Right ventricle myocardium inferior (tissue), 1 donor: ENCODE measurements at regions not wholly inside any gene's neighbourhood (a gene's known extent, or its start where the extent isn't known, plus 50 kb on each side); places are given as distances from the start of the nearest gene placed in this dataset.
"Not testable (repeated sequence)": the region's sequence is repeated elsewhere in the genome, so short reads cannot be mapped to it uniquely, and the experiment has no call there.

Experiments
- ATAC-seq: fragments of 200-7000 bp; cut with Tn5 transposase; one replicate; pipeline ENCODE4 v1.9.1; 2020; ENCODE audit warnings: mild to moderate bottlenecking, moderate library complexity
- DNase-seq: peaks from one replicate; pipeline ENCODE4 v3.0.0; 2021; ENCODE audit errors: missing footprints
- intact Hi-C: fragments of 100-400 bp; cut with DNase I; formaldehyde crosslinking; loops from one replicate; pipeline ENCODE4 v1.11.0; 2022
- donor health status: DM: no; HTN: yes; CAD: no; lungs with severe emphysema.

GRCh38 chr1:191371626-191372025 is 786.6 kb upstream of the RGS18 start:
- intact Hi-C loops, result no loop called here
- ATAC-seq (no peak), DNase-seq (no peak)

DNA sequence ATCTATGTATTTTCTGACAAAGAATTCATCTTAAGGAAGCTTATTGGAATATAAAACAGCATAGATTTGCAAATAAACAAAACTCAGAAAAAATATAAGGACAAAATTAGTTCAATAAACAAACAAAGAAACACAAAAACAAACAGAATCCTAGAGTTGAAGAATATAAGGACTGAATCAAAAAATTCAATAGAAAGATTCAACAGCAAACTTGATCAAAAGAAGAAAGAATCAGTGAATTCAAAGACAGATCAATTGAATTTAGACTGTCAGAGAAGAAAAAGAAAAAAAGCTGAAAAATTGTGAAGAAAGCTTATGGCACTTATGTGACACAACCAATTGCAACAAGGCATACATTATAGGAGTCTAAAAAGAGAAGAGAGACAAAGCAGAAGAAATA is 770.0 kb upstream of the RGS18 start:
- DNase-seq (no peak), ATAC-seq (no peak)
- intact Hi-C loops, result no loop called here

DNA sequence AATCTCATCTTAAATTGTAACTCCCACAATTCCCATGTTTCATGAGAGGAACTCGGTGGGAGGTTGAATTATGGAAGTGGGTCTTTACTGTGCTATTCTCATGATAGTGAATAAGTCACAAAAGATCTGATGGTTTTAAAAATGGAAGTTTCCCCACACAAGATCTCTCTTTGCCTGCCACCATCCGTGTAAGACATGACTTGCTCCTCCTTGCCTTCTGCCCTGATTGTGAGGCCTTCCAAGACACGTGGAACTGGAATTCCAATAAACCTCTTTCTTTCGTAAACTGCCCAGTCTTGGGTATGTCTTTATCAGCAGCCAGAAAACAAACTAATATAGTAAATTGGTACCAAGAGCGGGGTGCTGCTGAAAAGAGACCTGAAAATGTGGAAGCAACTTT is 761.6 kb upstream of the RGS18 start:
- intact Hi-C loops, result no loop called here
- ATAC-seq (no peak), DNase-seq (no peak)

GRCh38 chr1:191398551-191398950 is 759.7 kb upstream of the RGS18 start:
- ATAC-seq (no peak), DNase-seq (no peak)
- intact Hi-C loops, result no loop called here

GRCh38 chr1:191405417-191405816 is 752.8 kb upstream of the RGS18 start:
- intact Hi-C loops, result no loop called here
- DNase-seq (no peak), ATAC-seq (no peak)

DNA sequence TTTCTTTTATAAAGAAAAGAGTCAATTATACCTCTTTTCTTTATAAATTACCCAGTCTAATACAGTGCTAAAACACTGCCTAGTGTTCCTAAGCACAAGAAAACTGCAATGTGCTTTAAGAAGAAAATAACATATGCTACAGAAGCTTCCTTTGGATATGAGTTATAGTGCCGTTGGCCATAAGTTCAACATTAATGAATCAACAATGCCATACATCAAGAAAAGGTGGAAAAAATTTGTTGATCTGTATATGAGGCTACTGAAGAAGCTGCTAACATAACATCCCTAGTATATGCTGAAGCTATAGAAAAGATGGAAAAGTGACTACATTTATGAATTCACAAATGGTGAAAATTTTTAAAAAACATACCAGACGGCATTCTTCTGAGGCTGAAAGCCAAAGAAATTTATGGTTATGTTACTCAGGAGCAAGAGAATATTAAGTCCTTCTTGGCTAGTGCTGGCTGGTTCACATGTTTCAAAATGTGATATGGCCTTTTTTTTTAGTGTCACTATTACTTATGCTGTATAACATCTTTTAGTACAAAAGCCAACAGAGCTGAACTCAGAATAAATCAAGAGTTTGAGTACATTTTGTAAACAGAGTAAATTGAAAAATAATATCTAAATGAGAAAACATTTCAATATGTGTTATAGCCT is 743.2 kb upstream of the RGS18 start:
- intact Hi-C loops, result no loop called here
- no peak for DNase-seq
- no peak for ATAC-seq

- no peak for DNase-seq
- ATAC-seq, result no peak
Measured at GRCh38 chr1:191419842-191420241, 738.4 kb upstream of the RGS18 start.

GRCh38 chr1:191427593-191427992 is 730.7 kb upstream of the RGS18 start:
- intact Hi-C loops, result no loop called here
- no peak for ATAC-seq
- no peak for DNase-seq

More at GRCh38 chr1:191419842-191420241, 738.4 kb upstream of the RGS18 start:
- intact Hi-C loops, result no loop called here

DNA sequence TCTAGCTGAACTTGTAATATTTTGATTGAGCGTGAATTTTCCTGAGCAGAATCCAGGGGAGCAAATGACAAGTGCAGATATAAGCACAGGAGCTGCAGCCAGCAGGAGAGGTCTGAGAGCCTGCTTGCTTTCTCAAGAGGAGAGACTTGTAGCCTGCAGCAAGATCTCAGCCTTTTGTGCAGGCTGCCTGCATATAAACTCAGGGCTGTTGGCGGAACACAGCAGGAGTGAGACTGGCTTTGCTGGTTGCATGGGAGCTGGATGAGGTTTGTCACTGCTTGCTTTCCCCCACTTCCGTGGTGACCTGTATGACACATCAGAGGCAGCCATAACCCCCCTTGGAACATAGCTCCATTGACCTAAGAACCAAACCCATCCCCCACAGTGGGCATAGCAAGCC is 725.4 kb upstream of the RGS18 start:
- intact Hi-C loops, result no loop called here
- DNase-seq, result no peak
- no peak for ATAC-seq

DNA sequence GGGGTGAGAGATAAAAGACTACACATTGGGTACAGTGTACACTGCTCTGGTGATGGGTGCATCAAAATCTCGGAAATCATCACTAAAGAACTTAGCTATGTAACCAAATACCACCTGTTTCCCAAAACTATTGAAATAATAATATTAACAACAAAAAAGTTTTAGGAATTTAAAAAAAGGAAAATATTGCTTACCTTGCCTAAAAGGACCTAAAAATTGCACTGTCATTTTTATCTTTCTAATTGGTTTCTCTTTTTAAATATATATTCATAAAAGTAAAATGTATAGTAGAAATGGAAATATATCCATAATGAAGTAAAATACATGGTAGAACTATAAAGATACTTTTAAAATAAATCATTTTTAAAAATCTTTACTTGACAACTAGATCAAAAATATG is 719.3 kb upstream of the RGS18 start:
- intact Hi-C loops, result no loop called here
- no peak for DNase-seq
- ATAC-seq, result no peak

- intact Hi-C loops, DNase-seq, ATAC-seq: not testable (repeated sequence)
Measured at GRCh38 chr1:191448279-191448678, 710.0 kb upstream of the RGS18 start.

DNA sequence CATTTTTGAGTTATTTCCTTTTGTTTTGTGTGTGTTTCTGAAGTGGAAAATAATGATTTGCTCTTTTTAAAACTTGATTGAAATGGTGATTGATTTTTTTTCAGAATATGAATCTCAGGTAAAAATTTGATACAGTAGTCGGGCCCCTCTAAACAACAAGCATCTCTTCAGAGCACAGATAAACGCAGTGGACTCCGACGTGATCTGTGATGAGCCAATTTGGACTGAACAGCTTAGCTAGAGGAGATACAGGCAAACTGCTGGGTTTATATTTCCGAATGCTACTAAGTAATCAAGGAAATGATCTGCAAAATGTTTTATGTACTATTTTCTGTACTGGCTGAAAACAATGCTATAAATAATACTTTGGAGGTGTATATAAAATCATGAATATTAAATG is 705.7 kb upstream of the RGS18 start:
- intact Hi-C loops, result no loop called here
- DNase-seq (no peak), ATAC-seq (no peak)

DNA sequence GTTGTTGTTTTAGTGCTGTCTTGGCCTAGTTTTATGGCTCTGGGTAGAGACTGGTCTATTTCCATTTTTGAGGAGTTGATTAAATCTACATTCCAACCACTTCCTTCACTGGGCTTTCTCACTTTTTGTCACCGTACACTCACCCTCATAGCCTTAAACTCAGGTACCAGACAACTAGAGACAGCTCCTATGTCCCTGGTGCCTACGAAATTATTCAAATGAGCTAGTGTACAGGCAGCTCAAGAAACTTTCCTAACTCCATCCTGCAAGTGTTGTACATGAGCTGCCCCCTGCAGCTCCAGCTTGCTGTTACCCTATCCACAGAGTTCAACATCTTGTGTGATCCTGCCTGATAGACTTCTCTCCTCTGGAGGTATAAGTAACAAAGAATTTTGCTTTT is 704.8 kb upstream of the RGS18 start:
- DNase-seq (no peak), ATAC-seq (no peak)
- intact Hi-C loops, result no loop called here

GRCh38 chr1:191457889-191458288 is 700.4 kb upstream of the RGS18 start:
- intact Hi-C loops, result no loop called here
- DNase-seq, result no peak
- ATAC-seq, result no peak

- DNase-seq (no peak), ATAC-seq (no peak)
Measured at GRCh38 chr1:191460234-191460633, 698.0 kb upstream of the RGS18 start.

GRCh38 chr1:191483988-191484387 is 674.3 kb upstream of the RGS18 start:
- ATAC-seq (no peak), DNase-seq (no peak)
- intact Hi-C loops, result no loop called here

More at GRCh38 chr1:191460234-191460633, 698.0 kb upstream of the RGS18 start:
- intact Hi-C loops, result no loop called here

GRCh38 chr1:191490303-191490702 is 668.0 kb upstream of the RGS18 start:
- DNase-seq (no peak), ATAC-seq (no peak)
- intact Hi-C loops, result no loop called here

- no peak for DNase-seq
- intact Hi-C loops, result no loop called here
- no peak for ATAC-seq
Measured at GRCh38 chr1:191495040-191495439, 663.2 kb upstream of the RGS18 start.

GRCh38 chr1:191498318-191498717 is 659.9 kb upstream of the RGS18 start:
- ATAC-seq, result no peak
- no peak for DNase-seq
- intact Hi-C loops, result no loop called here

- DNase-seq (no peak), ATAC-seq (no peak)
- intact Hi-C loops, result no loop called here
Measured at GRCh38 chr1:191498825-191499224, 659.4 kb upstream of the RGS18 start.

DNA sequence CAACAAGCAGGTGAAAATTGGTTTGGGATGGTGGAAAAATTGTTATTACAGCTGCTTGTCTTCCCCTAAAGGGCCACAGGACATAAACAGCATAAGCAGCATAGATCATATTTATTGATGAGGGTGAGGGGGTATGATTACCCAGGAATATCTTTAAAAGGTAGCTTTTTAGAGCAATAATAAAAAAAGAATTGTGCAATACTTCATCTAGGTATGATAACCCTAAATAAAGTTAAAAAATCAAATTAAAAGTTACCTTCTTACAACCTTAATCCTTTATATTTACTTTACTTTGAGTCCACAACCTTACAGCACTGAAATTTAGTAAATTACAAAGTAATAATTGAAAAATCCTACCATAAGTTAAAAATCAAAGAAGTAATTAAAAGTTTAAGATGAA is 653.3 kb upstream of the RGS18 start:
- intact Hi-C loops, result no loop called here
- ATAC-seq, result no peak

More for the DNA sequence above, 653.3 kb upstream of the RGS18 start:
- no peak for DNase-seq
